Testis (tissue), 2 donors: ENCODE measurements at regions not wholly inside any gene's neighbourhood (a gene's known extent, or its start where the extent isn't known, plus 50 kb on each side); places are given as distances from the start of the nearest gene placed in this dataset.

ENCODE experiments used
- POLR2A ChIP-seq: fragments of 450-650 bp; IDR thresholded peaks from one replicate; pipeline ENCODE4 v1.6.1; 2017; ENCODE audit warnings: antibody characterized with exemption, mild to moderate bottlenecking, moderate library complexity
- TF ChIP-seq, protein P1 (sequence below), 3 experiments: fragments of 450-650 bp in 2 of 3; fragments of 200-600 bp in 1 of 3; sonication (generic) in 1 of 3; IDR thresholded peaks; one replicate each; pipeline ENCODE4 v1.5.1; 2016 to 2019; ENCODE audit warnings: antibody characterized with exemption in 3 of 3, mild to moderate bottlenecking in 2 of 3, moderate library complexity in 1 of 3

DNA sequence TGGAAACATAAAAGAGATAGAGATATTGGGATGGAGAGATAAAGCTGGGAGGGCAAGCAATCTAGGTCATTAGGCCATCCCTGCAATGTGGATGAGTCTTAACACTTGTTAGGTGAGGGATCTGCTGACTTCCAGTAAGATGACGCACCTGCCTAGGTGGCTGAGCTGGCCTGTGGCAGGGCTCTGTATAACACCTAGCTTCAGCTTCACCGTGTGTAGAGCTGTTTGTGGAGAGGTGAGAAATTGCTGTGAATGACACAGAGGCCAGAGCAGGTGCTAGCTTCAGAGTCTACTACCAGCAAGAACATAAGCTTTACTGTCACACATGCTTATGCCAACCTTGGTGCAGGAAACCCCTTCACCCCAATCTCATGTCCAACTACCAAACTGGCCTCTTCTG lies 1010.0 kb downstream of the TYW1 start:
- TF ChIP-seq, protein P1, sequence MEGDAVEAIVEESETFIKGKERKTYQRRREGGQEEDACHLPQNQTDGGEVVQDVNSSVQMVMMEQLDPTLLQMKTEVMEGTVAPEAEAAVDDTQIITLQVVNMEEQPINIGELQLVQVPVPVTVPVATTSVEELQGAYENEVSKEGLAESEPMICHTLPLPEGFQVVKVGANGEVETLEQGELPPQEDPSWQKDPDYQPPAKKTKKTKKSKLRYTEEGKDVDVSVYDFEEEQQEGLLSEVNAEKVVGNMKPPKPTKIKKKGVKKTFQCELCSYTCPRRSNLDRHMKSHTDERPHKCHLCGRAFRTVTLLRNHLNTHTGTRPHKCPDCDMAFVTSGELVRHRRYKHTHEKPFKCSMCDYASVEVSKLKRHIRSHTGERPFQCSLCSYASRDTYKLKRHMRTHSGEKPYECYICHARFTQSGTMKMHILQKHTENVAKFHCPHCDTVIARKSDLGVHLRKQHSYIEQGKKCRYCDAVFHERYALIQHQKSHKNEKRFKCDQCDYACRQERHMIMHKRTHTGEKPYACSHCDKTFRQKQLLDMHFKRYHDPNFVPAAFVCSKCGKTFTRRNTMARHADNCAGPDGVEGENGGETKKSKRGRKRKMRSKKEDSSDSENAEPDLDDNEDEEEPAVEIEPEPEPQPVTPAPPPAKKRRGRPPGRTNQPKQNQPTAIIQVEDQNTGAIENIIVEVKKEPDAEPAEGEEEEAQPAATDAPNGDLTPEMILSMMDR (IDR thresholded peaks at IDR 0.05): no peak
- TF ChIP-seq POLR2A: no peak
